ENCODE measurements at regions not wholly inside any gene's neighbourhood (a gene's known extent, or its start where the extent isn't known, plus 50 kb on each side); places are given as distances from the start of the nearest gene placed in this dataset.

DNA sequence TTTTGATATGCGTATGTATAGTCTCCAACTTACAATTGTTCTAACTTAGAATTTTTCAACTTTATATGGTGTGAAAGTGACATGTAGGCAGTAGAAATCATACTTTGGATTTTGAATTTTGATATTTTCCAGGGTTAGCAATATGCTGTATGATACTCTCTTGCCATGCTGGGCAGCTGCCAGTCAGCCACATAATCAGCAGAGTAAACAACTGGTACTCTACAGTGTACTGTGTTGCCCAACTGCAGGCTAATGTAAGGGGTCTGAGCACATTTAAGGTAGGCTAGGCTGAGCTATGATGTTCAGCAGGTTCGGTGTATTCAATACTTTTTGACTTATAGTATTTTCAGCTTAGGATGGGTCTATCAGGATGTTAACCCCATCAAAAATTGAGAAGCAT, 52.0 kb upstream of the RYK start:
- intact Hi-C loops (cut with micrococcal nuclease) = no loop called here
- Mint-ChIP-seq H3K27ac (no peak overlapping the region), H3K9me3 (no peaks in the 10 kb centered on the region), H3K4me3 (no peak overlapping the region), H3K4me1 (ENCODE audit: low read depth) (no peaks in the 10 kb centered on the region), H3K27me3 (ENCODE audit: insufficient read depth) (peaks cover 66% of the 10 kb centered on the region), H3K36me3 (ENCODE audit: low read depth) (no peaks in the 10 kb centered on the region)
- no peak for DNase-seq (ENCODE audit: low spot score)

DNA sequence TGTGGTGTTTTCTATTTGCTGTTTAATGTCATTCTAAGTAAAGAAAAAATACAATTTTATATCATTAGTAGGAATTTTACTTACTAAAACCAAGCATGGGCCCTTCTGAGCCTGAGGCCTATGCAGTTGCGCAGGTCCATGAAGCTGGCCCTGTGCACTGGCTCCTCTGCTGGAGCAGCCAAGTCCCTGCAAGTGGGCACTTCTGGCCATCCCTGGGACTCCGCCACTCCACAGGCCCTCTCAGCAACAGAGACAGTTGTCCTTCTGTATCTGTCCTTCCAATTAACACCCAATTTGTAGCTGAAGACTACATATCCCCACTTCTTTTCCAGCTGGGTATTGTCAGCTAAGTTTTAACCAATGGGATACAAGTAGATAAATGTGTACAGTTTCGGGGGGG, 49.9 kb upstream of the RYK start:
- H3K9me3 Mint-ChIP-seq = peaks cover 10% of the 10 kb centered on the region
- H3K27me3 Mint-ChIP-seq (ENCODE audit: insufficient read depth) = peaks cover 66% of the 10 kb centered on the region
- intact Hi-C loops (cut with micrococcal nuclease) = no loop called here
- peaks cover 2% of the 10 kb centered on the region for H3K36me3 Mint-ChIP-seq (ENCODE audit: low read depth)
- no peak for DNase-seq (ENCODE audit: low spot score)
- H3K4me1 Mint-ChIP-seq (ENCODE audit: low read depth) = no peaks in the 10 kb centered on the region
- H3K27ac Mint-ChIP-seq = no peak overlapping the region
- no peak overlapping the region for H3K4me3 Mint-ChIP-seq
